WERI-Rb-1 (cell line): ENCODE measurements at regions not wholly inside any gene's neighbourhood (a gene's known extent, or its start where the extent isn't known, plus 50 kb on each side); places are given as distances from the start of the nearest gene placed in this dataset.

Experiments
- DNase-seq: peaks from one replicate; pipeline ENCODE4 v3.0.0-alpha.2; 2020
- H3K27ac ChIP-seq: fragments of 250-450 bp; sonication (Bioruptor Pico); 2 replicates; pipeline ENCODE4 v1.5.1; 2020; ENCODE audit warnings: mild to moderate bottlenecking, moderate library complexity
- H3K27me3 ChIP-seq: fragments of 250-450 bp; sonication (Bioruptor Pico); 2 replicates; pipeline ENCODE4 v1.5.1; 2021; ENCODE audit warnings: mild to moderate bottlenecking, low read depth, moderate library complexity; ENCODE audit not compliant: insufficient read depth, severe bottlenecking
- H3K36me3 ChIP-seq: fragments of 250-450 bp; sonication (Bioruptor Pico); 2 replicates; pipeline ENCODE4 v1.5.1; 2020; ENCODE audit warnings: mild to moderate bottlenecking, moderate library complexity
- H3K4me3 ChIP-seq: 2 replicates; pipeline ENCODE4 v1.5.1; 2011; ENCODE audit warnings: low read depth, mild to moderate bottlenecking, control low read depth, low read length
- H3K9me3 ChIP-seq: fragments of 250-450 bp; sonication (Bioruptor Pico); 2 replicates; pipeline ENCODE4 v1.5.1; 2021; ENCODE audit warnings: mild to moderate bottlenecking, moderate library complexity; ENCODE audit not compliant: severe bottlenecking
- CTCF ChIP-seq: IDR thresholded peaks from 2 replicates; pipeline ENCODE4 v1.5.1; 2011; ENCODE audit warnings: low read depth, mild to moderate bottlenecking, control low read depth, inconsistent platforms, low read length

GRCh38 chrX:46447384-46447783 is 97.8 kb downstream of the ZNF674 start:
- peaks cover 2% of the 10 kb centered on the region for H3K27me3 ChIP-seq
- 0 out of 2 replicates have a peak overlapping the region, but pooled peaks have one; percentile 49 for H3K27ac ChIP-seq
- H3K36me3 ChIP-seq = no peaks in the 10 kb centered on the region; the same call in none of the 2 replicates
- H3K9me3 ChIP-seq = no peaks in the 10 kb centered on the region
- peak overlapping the region; percentile 64 for H3K4me3 ChIP-seq
- no peak for DNase-seq
- TF ChIP-seq CTCF = no peak

- Histone ChIP-seq H3K9me3 (no peaks in the 10 kb centered on the region), H3K27me3 (peaks cover 2% of the 10 kb centered on the region), H3K4me3 (peak overlapping the region; percentile 64), H3K36me3 (no peaks in the 10 kb centered on the region; the same call in none of the 2 replicates), H3K27ac (peak overlapping the region; percentile 77)
- no peak for TF ChIP-seq CTCF
- peak; percentile 88 for DNase-seq
These were observed 98.4 kb downstream of the ZNF674 start for GRCh38 chrX:46446727-46447378.

GRCh38 chrX:46444011-46444410 is 101.2 kb downstream of the ZNF674 start:
- peaks cover 2% of the 10 kb centered on the region for H3K27me3 ChIP-seq
- no peak overlapping the region for H3K27ac ChIP-seq
- no peaks in the 10 kb centered on the region; the same call in 1 of the 2 replicates for H3K36me3 ChIP-seq
- no peak for TF ChIP-seq CTCF
- DNase-seq = no peak
- H3K9me3 ChIP-seq = no peaks in the 10 kb centered on the region
- H3K4me3 ChIP-seq = no peak overlapping the region

- no peak for TF ChIP-seq CTCF
- H3K27ac ChIP-seq = no peak overlapping the region
These were observed 108.5 kb downstream of the ZNF674 start for GRCh38 chrX:46436744-46437143.

GRCh38 chrX:46433892-46434291 is 111.3 kb downstream of the ZNF674 start:
- Histone ChIP-seq H3K9me3 (no peaks in the 10 kb centered on the region), H3K27ac (no peak overlapping the region), H3K27me3 (no peaks in the 10 kb centered on the region), H3K36me3 (no peaks in the 10 kb centered on the region), H3K4me3 (no peak overlapping the region)
- DNase-seq = no peak
- TF ChIP-seq CTCF = no peak

More at GRCh38 chrX:46436744-46437143, 108.5 kb downstream of the ZNF674 start:
- DNase-seq = no peak
- H3K4me3 ChIP-seq = no peak overlapping the region
- no peaks in the 10 kb centered on the region for H3K9me3 ChIP-seq
- H3K27me3 ChIP-seq = no peaks in the 10 kb centered on the region
- H3K36me3 ChIP-seq = no peaks in the 10 kb centered on the region
